Chondrocyte (in vitro differentiated cells): ENCODE measurements at regions not wholly inside any gene's neighbourhood (a gene's known extent, or its start where the extent isn't known, plus 50 kb on each side); places are given as distances from the start of the nearest gene placed in this dataset.

Source experiments
- DNase-seq: peaks from one replicate; pipeline ENCODE4 v3.0.0; 2021; ENCODE audit warnings: mixed read lengths, low spot score
- H3K27ac Mint-ChIP-seq: one replicate; pipeline ENCODE4 v1.8.0; 2021; ENCODE audit warnings: mild to moderate bottlenecking, moderate library complexity, mixed read lengths; ENCODE audit not compliant: unreplicated experiment
- H3K27me3 Mint-ChIP-seq: 2 replicates; pipeline ENCODE4 v1.8.0; 2021; ENCODE audit warnings: low read depth, mixed read lengths
- H3K36me3 Mint-ChIP-seq: 2 replicates; pipeline ENCODE4 v1.8.0; 2021; ENCODE audit warnings: low read depth, mixed read lengths
- H3K4me1 Mint-ChIP-seq: 2 replicates; pipeline ENCODE4 v1.8.0; 2021; ENCODE audit warnings: low read depth, mild to moderate bottlenecking, mixed read lengths
- H3K4me3 Mint-ChIP-seq: one replicate; pipeline ENCODE4 v1.8.0; 2021; ENCODE audit warnings: mild to moderate bottlenecking, moderate library complexity, mixed read lengths; ENCODE audit not compliant: unreplicated experiment
- H3K9me3 Mint-ChIP-seq: 2 replicates; pipeline ENCODE4 v1.8.0; 2021; ENCODE audit warnings: low read depth, mixed read lengths
- TF ChIP-seq, protein P1 (sequence below): fragments of 200-600 bp; sonication (generic); IDR thresholded peaks from 2 replicates; pipeline ENCODE4 v1.5.0; 2021; ENCODE audit warnings: antibody characterized with exemption, mild to moderate bottlenecking, moderate library complexity

DNA sequence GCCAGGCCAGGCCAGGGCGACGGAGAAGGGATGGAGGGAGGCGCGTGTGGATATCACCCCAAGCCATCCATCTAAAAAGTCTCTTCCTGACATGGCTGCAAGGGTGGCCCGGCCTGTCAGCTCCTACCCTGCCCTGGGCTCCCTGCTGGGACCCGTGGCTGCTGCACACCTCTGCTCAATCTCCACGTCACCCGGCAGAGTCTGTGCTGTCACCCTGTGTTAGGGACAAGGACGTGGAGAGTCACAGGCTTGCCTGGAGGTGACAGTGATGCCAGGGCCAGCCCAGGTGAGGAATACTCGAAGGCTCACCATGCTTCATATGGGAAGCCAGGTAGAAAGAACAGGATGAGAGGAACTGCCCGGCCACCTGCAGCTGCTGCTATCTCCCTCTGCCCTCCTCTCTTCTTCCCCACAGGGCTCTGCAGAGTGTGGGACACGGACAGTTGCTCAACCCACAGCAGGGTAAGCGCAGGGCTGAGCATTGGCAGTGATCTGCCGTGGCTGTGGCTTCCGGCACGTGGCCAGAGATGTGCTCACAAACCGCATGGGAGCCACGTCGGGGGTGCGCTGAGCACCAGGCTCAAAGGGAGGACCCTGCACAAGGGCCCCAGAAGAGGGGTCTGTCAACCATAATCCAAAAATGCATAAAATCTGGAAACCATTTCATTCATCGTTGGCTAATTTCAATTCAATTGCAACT, 214.3 kb downstream of the DLL1 start:
- peaks cover 10% of the 10 kb centered on the region for H3K9me3 Mint-ChIP-seq
- peak; percentile 79 for DNase-seq
- H3K27ac Mint-ChIP-seq = no peak overlapping the region
- no peak overlapping the region for H3K4me3 Mint-ChIP-seq
- no peaks in the 10 kb centered on the region for H3K36me3 Mint-ChIP-seq
- peaks cover 2% of the 10 kb centered on the region for H3K4me1 Mint-ChIP-seq
- TF ChIP-seq, protein P1, sequence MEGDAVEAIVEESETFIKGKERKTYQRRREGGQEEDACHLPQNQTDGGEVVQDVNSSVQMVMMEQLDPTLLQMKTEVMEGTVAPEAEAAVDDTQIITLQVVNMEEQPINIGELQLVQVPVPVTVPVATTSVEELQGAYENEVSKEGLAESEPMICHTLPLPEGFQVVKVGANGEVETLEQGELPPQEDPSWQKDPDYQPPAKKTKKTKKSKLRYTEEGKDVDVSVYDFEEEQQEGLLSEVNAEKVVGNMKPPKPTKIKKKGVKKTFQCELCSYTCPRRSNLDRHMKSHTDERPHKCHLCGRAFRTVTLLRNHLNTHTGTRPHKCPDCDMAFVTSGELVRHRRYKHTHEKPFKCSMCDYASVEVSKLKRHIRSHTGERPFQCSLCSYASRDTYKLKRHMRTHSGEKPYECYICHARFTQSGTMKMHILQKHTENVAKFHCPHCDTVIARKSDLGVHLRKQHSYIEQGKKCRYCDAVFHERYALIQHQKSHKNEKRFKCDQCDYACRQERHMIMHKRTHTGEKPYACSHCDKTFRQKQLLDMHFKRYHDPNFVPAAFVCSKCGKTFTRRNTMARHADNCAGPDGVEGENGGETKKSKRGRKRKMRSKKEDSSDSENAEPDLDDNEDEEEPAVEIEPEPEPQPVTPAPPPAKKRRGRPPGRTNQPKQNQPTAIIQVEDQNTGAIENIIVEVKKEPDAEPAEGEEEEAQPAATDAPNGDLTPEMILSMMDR = no peak
- H3K27me3 Mint-ChIP-seq = peaks cover 40% of the 10 kb centered on the region

GRCh38 chr6:170075659-170076223, 215.1 kb downstream of the DLL1 start:
- DNase-seq = peak; percentile 73
- Mint-ChIP-seq H3K27me3 (peaks cover 35% of the 10 kb centered on the region), H3K4me1 (peaks cover 2% of the 10 kb centered on the region), H3K9me3 (peaks cover 15% of the 10 kb centered on the region), H3K36me3 (no peaks in the 10 kb centered on the region), H3K4me3 (no peak overlapping the region), H3K27ac (no peak overlapping the region)
- TF ChIP-seq, protein P1 = no peak

DNA sequence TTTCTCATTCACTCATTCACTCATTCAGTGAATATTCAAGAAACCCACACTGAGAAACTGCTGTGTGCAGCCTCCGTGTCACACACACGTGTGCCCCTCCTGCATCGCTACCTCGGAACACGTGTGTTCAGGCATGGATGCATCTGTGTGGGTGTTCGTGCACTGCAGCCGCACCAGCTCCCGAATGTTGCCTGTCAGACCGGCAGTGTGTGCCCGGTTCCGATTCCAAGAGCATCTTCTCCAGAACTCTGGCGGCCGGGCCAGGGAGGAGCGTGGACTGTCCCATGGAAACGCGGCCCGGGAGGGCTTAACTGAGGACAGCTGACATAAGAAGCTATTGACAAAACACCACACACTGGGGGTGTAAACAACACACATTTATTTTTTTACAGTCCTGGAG, 216.0 kb downstream of the DLL1 start:
- Mint-ChIP-seq H3K4me3 (no peak overlapping the region), H3K27ac (no peak overlapping the region), H3K4me1 (no peaks in the 10 kb centered on the region), H3K9me3 (peaks cover 20% of the 10 kb centered on the region), H3K27me3 (peaks cover 27% of the 10 kb centered on the region), H3K36me3 (peaks cover 2% of the 10 kb centered on the region)
- TF ChIP-seq, protein P1 = no peak
- peak; percentile 69 for DNase-seq

GRCh38 chr6:170074435-170074834, 216.4 kb downstream of the DLL1 start:
- H3K36me3 Mint-ChIP-seq = peaks cover 5% of the 10 kb centered on the region
- no peak overlapping the region for H3K4me3 Mint-ChIP-seq
- no peaks in the 10 kb centered on the region for H3K4me1 Mint-ChIP-seq
- TF ChIP-seq, protein P1 = no peak
- H3K27me3 Mint-ChIP-seq = peaks cover 28% of the 10 kb centered on the region
- no peak overlapping the region for H3K27ac Mint-ChIP-seq
- peaks cover 25% of the 10 kb centered on the region for H3K9me3 Mint-ChIP-seq
- peak; percentile 43 for DNase-seq

GRCh38 chr6:170073846-170074245, 217.0 kb downstream of the DLL1 start:
- Mint-ChIP-seq H3K36me3 (peaks cover 5% of the 10 kb centered on the region), H3K4me1 (no peaks in the 10 kb centered on the region), H3K4me3 (no peak overlapping the region), H3K27me3 (peaks cover 28% of the 10 kb centered on the region), H3K9me3 (peaks cover 25% of the 10 kb centered on the region), H3K27ac (no peak overlapping the region)
- peak; percentile 72 for DNase-seq
- TF ChIP-seq, protein P1 = no peak
